Pancreas (tissue), 10 donors: ENCODE measurements at regions not wholly inside any gene's neighbourhood (a gene's known extent, or its start where the extent isn't known, plus 50 kb on each side); places are given as distances from the start of the nearest gene placed in this dataset.

Experiments
- ATAC-seq, 4 donors: fragments of 200-7000 bp; cut with Tn5 transposase; one replicate each; pipeline versions ENCODE4 v1.8.0 to v1.9.1; 2020; ENCODE audit warnings: mild to moderate bottlenecking in 4 of 4, moderate library complexity in 4 of 4
- DNase-seq, 6 donors: peaks; one replicate each; pipeline ENCODE4 v3.0.0-alpha.2; 2020
- FAIRE-seq: peaks from 2 replicates; lab custom pipeline; 2012; peaks lifted over from hg19 to GRCh38; lab: Jason Lieb, UNC
- H3K27ac ChIP-seq, 4 donors: fragments of 200-600 bp; sonication (generic); 1 replicate in 3 of 4; 2 replicates in 1 of 4; pipeline versions ENCODE4 v1.5.0 to v1.8.0; 2020
- H3K27me3 ChIP-seq, 4 donors: fragments of 200-600 bp; one replicate each; pipeline ENCODE4 v1.8.0; 2021
- H3K36me3 ChIP-seq, 3 donors: fragments of 200-600 bp; sonication (generic) in 1 of 3; one replicate each; pipeline versions ENCODE4 v1.5.0 to v1.8.0; 2020 to 2021
- H3K4me1 ChIP-seq, 3 donors: fragments of 200-600 bp; one replicate each; pipeline ENCODE4 v1.8.0; 2021
- H3K4me3 ChIP-seq, 4 donors: fragments of 200-600 bp; sonication (generic) in 2 of 4; one replicate each; pipeline versions ENCODE4 v1.5.0 to v1.8.0; 2020 to 2021
- H3K9me3 ChIP-seq, 4 donors: fragments of 200-600 bp; one replicate each; pipeline ENCODE4 v1.8.0; 2021
- CTCF ChIP-seq, 4 donors: fragments of 200-600 bp; sonication (generic) in 3 of 4; IDR thresholded peaks; one replicate each; pipeline versions ENCODE4 v1.5.0 to v1.8.0; 2021; ENCODE audit warnings: antibody characterized with exemption in 4 of 4
- WGBS, 2 donors: extraction: QIAGEN DNeasy Blood & Tissue Kit; methylation state at CpG; one replicate each; pipeline ENCODE4 v1.1.7; 2013; 5-methylcytosine and 5-hydroxymethylcytosine counted together
- intact Hi-C, 3 donors: fragments of 100-400 bp; cut with DNase I; formaldehyde crosslinking; loops; one replicate each; pipeline versions ENCODE4 v1.11.1 to v1.14.2; 2022
- donor health status: healthy with polysubstance abuse.
- donor health status: DM: no; HTN: no; CAD: no; lungs with moderate emphysema.
- donor health status: DM: no; HTN: no; CAD: no.
- donor health status: control.
- donor health status: control.
- donor health status: Bipolar disorder and iron deficiency.
- donor health status: DM: yes; HTN: yes; CAD: no.
- donor health status: DM: no; HTN: no; CAD: no.
- donor health status: DM: no; HTN: no; CAD: no.
- donor health status: DM: yes; HTN: yes; CAD: no.

DNA sequence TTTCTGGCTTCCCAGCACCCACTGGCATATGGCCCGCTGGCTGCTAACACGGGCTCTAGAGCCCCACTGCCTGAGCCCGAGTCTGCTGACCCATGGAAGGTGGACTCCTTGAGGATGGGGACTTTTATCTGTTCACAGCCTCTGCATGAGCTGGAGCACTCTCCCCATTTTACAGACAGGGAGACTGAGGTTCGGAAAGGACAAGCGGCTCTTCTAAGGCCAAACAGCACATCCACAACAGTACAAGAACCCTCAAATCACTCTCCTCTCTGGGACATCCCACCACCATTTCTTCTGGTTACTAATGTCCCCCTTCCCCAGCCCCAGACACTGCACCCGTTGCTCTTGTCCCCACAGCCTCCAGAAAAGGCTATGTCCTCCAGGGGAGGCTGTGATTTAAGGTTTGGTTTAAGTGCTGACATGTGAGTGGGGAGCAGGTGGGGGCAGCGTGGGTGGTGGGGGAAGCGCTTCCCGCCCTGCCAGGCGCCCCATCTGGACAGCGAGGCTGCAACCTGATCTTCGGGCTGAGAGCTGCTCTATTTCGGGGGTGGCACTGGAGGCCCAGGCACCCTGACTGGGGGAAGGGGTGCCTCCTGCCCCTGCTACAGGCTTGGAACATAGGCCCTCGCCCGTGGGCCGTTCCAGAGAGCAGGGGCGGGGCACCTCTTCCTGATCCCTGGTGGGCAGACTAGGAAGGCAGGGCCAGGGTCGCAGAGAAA is 104.8 kb upstream of the WNT4 start:
- Histone ChIP-seq H3K4me3 (no peak overlapping the region), H3K36me3 (no peaks in the 10 kb centered on the region), H3K9me3 (no peaks in the 10 kb centered on the region), H3K27me3 (no peaks in the 10 kb centered on the region), H3K4me1 (no peaks in the 10 kb centered on the region), H3K27ac (no peak overlapping the region)
- ATAC-seq (no peak), FAIRE-seq (no peak), DNase-seq (peak in 1 of 6 donors; percentile 31)
- intact Hi-C loops: no loop called here
- TF ChIP-seq CTCF (IDR thresholded peaks at IDR 0.05): no peak
- WGBS, 2 donors: 82% methylated on average over 18 of the region's 18 CpGs

DNA sequence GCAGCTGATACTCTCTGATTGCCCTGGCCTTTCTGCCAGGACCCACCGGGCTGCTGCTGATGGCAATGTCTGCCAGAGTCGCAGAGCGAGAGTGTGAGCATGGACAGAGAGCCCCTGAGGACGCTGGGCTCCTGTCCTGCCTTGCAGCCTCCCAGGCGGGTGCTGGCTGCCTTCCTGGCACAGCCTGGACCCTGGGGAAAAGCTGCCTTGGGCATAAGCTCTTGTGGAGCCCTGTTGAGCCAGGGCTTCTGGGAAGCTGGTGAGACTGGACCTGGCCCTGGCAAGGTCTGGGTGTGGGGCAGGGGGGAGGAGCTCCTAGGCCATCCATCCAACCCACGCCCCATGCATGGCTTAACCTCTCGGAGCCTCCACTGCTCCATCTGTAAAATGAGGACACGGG is 105.8 kb upstream of the WNT4 start:
- no peak for TF ChIP-seq CTCF (IDR thresholded peaks at IDR 0.05)
- Histone ChIP-seq H3K36me3 (no peaks in the 10 kb centered on the region), H3K27me3 (no peaks in the 10 kb centered on the region), H3K27ac (no peak overlapping the region), H3K4me3 (no peak overlapping the region), H3K9me3 (no peaks in the 10 kb centered on the region), H3K4me1 (no peaks in the 10 kb centered on the region)
- WGBS, 2 donors: 79% methylated on average over 8 of the region's 8 CpGs
- ATAC-seq (no peak), DNase-seq (peak in 1 of 6 donors; percentile 39), FAIRE-seq (no peak)
- intact Hi-C loops: no loop called here

DNA sequence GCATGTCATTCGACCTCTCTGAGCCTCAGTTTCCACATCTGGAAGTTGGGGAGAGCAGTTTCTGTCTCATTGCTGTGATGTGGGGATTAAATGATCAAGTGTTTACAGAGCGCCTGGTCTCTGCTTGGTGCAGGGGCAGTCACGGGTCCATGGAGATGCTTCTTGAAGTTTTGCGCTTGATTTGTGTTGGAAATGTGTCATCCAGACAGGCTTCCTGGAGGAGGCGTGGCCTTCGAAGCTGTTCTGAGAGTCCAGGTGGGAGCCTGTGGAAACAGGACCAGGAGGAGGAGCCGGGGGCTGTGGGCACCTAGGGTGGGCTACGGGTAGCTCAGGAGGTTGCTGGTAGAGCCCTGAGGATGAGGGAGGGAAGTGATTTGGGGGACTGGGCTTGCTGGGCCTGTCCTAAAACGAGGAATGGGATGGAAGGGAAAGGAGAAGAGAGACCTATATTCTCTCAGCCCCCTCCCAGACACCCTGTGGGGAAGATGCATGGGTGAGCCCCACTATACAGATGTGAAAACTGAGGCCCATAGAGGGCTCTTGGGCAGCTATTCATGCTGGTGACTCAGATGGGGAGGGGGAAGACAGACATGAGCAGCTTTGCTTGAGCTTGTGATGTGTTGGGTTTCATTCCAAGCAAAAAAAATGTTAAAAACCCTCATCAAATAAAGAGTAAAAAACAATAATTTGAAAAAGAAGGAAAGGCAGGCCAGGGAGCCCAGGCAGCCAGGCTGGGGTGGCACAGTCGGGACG is 107.2 kb upstream of the WNT4 start:
- TF ChIP-seq CTCF (IDR thresholded peaks at IDR 0.05): no peak
- peak in 1 of 6 donors; percentile 20 for DNase-seq
- no peaks in the 10 kb centered on the region for H3K9me3 ChIP-seq
- no peak for ATAC-seq
- intact Hi-C loops: no loop called here
- H3K4me3 ChIP-seq: no peak overlapping the region
- H3K27me3 ChIP-seq: no peaks in the 10 kb centered on the region
- H3K27ac ChIP-seq: no peak overlapping the region
- H3K4me1 ChIP-seq: no peaks in the 10 kb centered on the region
- no peak for FAIRE-seq
- WGBS, 2 donors: 73% methylated on average over 11 of the region's 11 CpGs
- H3K36me3 ChIP-seq: no peaks in the 10 kb centered on the region

DNA sequence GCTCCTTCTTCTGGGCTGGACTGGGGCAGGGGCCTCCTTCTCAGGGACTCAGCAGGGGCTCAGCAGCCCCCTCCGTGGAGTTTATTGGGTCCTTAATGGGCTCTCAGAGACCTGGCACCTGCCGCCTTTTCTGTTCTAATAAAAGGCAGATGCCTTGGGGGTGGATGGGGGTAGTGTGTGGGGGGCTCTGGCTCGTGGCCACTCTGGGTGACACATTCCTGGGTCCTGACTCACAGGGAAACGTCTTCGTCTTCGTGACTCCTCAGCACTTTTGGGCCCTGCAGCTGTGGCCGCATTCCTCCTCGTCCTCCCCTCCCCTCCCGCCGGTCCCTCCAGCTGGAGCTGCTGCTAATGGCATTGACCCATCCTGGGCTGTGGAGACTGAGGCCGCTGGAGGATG is 107.8 kb upstream of the WNT4 start:
- no peak overlapping the region for H3K4me3 ChIP-seq
- FAIRE-seq (no peak), ATAC-seq (peak in 1 of 4 donors; percentile 19), DNase-seq (peak in 1 of 6 donors; percentile 38)
- no peaks in the 10 kb centered on the region for H3K9me3 ChIP-seq
- H3K36me3 ChIP-seq: no peaks in the 10 kb centered on the region
- H3K27ac ChIP-seq: no peak overlapping the region
- intact Hi-C loops: no loop called here
- TF ChIP-seq CTCF (IDR thresholded peaks at IDR 0.05): no peak
- H3K4me1 ChIP-seq: no peaks in the 10 kb centered on the region
- 69 to 79% methylated on average over 11 of the region's 11 CpGs for WGBS, 2 donors
- no peaks in the 10 kb centered on the region for H3K27me3 ChIP-seq

DNA sequence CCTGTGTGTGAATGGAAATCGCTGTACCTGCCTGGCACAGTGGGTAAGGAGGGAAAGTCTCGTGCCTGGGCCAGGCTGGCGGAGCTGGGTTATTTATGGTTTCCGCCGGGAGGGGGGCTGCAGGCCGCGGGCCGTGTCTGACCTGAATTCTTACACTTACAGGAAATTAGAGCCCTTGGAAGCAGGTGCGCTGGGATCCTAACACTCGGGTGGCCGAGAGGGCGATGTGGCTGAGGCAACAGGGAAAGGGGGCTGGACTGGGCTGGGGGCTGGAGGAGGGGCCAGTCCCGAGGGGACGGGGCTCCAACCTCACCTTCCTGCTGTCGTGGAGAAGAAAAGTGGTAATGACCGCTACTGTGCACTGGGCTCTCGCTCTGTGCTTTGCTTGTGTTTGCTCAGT is 109.4 kb upstream of the WNT4 start:
- TF ChIP-seq CTCF (IDR thresholded peaks at IDR 0.05): no peak
- H3K4me1 ChIP-seq: no peaks in the 10 kb centered on the region
- intact Hi-C loops: no loop called here
- DNase-seq: peak in 1 of 6 donors; percentile 27
- 43 to 46% methylated on average over 17 of the region's 17 CpGs for WGBS, 2 donors
- no peak overlapping the region for H3K27ac ChIP-seq
- no peaks in the 10 kb centered on the region for H3K9me3 ChIP-seq
- FAIRE-seq: no peak
- H3K27me3 ChIP-seq: no peaks in the 10 kb centered on the region
- no peaks in the 10 kb centered on the region for H3K36me3 ChIP-seq
- no peak for ATAC-seq
- no peak overlapping the region for H3K4me3 ChIP-seq
